SKM-1 (cell line): ENCODE measurements at regions not wholly inside any gene's neighbourhood (a gene's known extent, or its start where the extent isn't known, plus 50 kb on each side); places are given as distances from the start of the nearest gene placed in this dataset.
"Not testable (repeated sequence)": the region's sequence is repeated elsewhere in the genome, so short reads cannot be mapped to it uniquely, and the experiment has no call there.

Experiments used
- DNase-seq: peaks from one replicate; lab custom pipeline; 2025; ENCODE audit not compliant: unreplicated experiment; lab: John Stamatoyannopoulos, UW

GRCh38 chr12:68984796-68985573 is 52.0 kb upstream of the CPM start:
- DNase-seq: no peak

DNA sequence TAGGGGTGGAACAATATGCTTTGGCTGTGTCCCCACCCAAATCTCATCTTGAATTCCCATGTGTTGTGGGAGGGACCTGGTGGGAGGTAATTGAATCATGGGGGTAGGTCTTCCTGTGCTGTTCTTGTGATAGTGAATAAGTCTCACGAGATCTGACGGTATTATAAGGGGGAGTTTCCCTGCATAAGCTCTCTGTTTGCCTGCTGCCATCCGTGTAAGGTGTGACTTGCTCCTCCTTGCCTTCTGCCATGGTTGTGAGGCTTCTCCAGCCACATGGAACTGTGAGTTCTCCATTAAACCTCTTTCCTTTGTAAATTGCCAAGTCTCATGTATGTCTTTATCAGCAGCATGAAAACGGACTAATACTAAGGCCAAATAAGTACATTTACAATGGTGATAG is 64.6 kb upstream of the CPM start:
- DNase-seq: not testable (repeated sequence)

- no peak for DNase-seq
Measured at GRCh38 chr12:68998041-68998440, 65.1 kb upstream of the CPM start.

DNA sequence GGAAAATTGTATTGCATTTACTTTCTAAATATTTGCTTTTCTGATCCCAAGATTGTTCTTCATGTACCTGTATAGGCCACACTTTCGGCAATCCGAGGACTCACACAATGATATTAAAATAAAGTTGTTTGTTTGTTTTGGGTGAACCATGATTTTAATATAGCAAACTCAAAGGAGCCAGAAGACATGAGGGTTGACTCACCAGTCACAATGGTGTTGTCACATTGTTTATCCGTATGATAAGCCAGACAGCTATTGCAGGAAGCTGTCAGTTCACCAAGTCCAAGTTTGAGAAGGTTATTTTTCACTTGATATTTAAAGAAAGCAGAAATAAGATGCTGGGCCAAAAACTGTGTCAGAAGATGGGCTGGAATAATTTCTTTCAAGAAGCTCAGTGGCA is 67.1 kb upstream of the CPM start:
- DNase-seq: no peak

GRCh38 chr12:69000540-69001243 is 67.7 kb upstream of the CPM start:
- DNase-seq: no peak

- no peak for DNase-seq
Measured at GRCh38 chr12:69001251-69001650, 68.3 kb upstream of the CPM start.

DNA sequence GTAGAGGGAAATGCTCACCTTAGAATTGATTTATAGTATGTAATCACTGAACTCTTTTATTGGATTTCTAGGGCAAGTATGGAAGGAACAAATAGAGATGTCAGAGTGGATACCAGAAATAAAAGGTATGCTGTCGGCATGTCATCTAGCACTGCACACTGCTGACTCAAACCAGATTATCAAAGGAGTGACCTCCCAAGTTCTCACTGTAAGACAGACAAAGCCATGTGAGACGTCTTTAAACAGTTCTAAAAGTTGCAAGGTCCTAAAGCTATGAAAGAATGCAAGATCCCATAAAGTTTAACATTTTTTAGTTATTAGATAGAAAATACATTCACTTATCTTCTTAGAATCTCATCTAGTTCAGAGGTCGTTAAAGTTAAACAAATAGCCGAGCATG is 70.0 kb upstream of the CPM start:
- no peak for DNase-seq

DNA sequence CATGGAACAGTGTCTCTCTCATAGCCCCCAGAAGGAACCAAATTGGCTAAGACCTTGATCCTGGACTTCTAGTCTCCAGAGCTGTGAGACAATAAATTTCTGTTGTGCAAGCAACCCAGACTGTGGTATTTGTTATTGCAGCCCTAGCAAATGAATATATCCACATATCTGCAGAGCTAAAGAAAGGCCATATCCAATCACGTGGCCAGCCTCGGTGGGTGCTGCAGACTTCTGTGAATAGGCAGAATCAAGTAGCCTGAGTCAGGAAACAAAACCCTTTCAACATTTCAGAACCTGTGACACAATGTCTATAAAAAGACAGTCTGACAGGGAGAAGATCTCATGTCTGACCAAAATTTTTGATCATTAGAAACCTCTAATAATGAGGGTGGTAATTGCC is 71.0 kb upstream of the CPM start:
- DNase-seq: no peak

DNA sequence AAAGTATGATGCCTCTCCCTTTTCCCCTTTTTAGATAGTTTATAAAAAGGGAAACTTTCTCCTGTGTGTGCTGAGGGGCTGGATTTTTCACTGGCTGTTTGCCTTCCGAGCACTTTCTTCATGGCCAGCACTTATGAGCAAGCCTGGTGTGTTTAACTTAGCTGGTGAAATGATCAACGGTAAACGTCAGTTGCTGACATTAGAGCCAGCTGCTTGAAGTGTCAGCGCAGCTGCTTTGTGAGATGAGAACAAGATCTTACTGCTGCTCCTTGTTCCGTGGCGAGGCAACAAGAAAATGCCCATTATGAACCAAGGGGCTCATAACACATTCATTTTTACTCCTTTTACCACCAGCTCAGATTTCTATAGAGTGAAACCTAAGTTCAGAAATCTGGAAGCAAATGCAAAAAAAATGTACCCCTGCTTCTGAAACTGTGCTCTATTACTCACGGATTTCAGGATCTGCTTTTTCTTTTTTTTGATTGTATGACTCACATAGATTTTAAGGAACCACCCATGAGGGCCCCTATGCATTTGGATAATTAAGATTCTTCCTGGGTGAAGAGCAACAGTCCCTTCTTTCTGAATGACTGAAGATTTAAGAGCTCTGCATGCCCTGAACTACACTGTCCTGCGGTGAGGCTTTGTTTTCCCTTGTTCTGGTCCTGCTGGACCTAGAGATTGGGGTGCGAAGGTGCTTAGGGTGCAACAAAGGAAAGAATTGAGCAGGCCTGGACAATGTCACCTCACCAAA is 74.3 kb upstream of the CPM start:
- no peak for DNase-seq

DNA sequence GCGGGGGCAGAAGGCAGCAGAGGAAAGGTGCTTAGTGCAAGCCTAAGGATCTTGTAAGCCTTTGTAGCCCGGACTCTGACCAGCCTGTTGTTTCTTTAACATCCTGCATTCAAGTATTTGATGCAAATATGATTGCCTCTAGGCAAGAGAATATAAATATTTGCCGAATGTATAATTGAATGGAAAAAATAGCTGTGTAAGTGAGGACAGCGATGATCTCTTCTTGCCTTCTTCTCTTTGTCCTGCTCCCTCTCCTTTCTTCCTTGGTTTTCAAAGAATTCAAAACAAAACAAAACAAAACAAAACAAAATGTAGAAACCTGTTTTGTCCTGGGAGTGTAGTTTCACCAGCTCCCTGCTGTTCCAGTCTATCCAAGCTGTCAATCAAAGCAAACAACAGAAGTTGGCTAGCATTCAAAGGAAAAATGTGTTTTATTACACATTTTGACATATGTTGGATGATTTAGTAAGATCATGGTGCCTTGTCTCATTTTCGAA is 74.9 kb upstream of the CPM start:
- no peak for DNase-seq

DNA sequence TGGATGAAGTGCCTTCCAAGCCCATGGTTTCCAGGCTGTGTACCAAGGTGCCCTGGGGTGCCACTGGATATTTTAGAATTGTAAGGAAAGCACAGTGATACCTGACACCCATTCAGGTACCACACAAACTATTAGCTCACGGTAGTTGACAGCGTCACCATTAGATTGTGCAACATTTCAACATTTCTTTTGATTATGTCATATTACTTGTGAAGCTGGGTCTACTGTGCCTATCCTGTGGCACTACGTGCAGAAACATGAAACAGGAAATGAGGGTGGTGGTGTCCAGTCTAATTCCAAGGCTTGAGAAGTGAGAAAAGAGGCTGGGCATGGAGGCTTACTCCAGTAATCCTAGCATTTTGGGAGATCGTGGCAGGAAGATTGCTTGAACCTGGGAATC is 75.5 kb upstream of the CPM start:
- DNase-seq: no peak

DNA sequence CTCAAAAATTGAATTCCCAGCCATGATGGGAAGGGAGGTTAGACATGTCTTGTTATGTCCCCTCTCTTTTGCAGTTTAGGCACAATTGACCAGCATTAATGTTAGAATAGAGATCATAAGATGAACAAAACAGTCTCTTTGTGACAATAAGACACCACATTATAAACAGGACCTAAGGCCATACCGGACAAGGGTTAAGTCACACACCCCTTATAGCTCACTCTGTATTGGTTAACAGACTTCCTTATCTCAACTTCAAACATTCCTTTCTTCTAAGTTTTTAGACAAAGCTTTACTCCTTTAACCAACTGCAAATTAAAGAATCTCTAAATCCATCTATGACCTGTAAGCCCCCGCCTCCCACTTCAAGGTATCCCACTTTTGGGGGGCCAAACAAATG is 81.1 kb upstream of the CPM start:
- DNase-seq: no peak

DNA sequence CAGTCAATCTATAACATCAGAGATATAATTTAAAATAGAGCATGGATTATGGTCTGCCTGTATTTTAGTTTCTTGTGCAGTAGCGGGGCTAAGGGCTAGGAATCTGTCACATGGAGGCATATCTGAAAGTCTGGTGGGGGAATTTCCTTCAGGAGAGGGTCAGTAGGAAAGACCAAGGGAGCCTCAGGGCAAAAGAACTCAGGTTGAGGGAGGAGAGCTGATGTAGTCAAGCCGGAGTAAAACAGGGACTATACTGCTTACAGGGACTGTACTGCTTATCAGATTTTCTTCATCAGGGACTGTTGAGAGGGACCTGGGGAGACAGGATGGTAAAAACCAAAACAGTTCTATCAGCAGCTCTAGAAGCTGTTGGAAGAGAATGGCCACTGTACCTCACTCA is 82.0 kb upstream of the CPM start:
- no peak for DNase-seq

DNA sequence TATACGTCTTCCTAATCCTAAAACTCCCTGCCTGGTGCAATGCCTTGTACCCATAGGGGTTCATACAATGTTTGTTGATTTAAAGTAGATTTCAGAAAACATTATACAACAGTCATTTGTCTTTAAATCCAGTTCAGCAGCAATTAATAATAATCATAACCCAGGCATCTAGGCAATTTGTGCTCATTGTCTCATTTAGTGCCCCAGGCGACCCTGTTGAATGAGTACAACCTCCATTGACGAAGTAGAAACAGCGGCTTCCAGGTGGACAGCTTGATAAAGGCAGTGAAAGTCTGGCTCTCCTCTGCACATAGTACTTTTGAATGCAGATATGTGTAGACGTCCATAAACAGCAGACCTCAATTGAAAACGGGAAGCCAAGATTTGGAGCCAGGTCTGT is 82.9 kb upstream of the CPM start:
- no peak for DNase-seq

GRCh38 chr12:69019082-69019481 is 86.1 kb upstream of the CPM start:
- no peak for DNase-seq

DNA sequence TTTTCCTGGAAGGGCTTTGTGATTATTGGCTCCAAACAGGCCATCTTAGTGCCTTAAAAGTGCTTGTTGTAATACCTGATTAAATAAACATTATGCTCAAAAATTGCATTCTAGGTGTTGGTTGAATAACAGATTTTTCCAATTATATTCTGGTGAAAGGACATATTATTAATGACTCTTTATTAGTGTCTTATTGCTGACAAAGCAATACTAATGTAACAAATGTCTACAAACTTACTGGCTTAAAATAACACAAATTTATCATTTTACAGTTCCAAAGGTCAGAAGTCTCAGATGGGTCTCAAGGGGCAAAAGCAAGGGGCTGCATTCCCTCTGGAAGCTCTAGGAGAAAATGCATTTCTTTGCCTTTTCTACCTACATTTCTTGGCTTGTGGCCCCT is 86.9 kb upstream of the CPM start:
- DNase-seq: no peak

- DNase-seq: no peak
Measured at GRCh38 chr12:69022674-69023073, 89.7 kb upstream of the CPM start.

DNA sequence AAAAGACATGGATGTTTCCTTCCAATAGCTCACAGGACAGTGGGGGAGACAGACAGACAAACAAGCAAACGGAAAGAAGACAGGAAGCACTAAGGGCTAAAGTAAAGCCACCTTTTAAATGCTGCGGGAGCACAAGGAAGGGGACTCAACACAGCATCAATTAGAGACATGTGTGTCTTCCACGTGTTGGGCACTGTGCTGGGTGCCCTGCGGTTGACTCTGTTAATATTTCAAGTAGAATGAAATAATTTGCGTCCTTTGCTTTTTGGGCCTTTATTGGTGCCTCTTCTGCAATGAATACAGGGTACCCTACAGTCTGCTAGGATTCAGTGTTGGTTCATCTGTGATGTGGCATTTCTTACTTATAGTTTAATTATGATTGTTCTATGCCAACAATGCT is 90.9 kb upstream of the CPM start:
- no peak for DNase-seq

DNA sequence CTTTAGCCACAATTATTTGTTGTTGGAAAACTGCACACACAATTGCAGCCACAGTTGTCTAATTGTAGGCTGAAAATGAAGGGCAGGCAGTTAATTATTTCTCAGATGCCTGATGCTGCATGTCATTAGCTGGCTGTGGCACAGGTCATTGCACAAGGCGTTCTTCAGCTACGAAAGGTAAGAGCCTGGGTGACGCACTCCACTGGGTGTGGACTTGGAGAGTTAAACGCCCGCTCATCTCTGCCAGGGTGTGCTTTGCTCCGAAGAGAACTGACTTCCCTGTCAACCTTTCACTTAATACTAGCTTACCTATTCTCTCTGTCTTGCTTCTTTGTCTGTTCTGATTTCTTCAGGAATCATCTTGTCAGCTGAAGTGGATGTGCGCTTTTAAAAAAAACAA is 91.4 kb upstream of the CPM start:
- DNase-seq: no peak

DNA sequence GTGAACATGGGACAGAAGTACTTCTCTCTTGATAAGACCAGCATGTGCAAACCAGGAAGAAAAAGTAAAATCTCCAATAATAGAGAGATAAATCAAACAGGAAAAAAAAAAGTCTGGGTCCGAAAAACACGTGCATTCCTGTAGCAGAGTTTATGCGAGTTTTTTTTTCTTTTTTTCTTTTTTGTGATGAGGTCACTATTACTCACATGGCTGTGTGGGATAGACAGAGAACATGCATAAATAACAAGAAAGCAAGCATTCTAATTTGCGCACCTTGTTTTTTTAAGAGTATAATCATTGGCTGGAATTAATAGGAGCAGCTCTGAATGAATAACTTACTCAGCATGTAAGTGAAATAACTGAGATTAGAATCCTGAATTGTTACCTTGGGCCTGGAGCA is 91.9 kb upstream of the CPM start:
- no peak for DNase-seq

GRCh38 chr12:69026336-69026735 is 93.4 kb upstream of the CPM start:
- no peak for DNase-seq

DNA sequence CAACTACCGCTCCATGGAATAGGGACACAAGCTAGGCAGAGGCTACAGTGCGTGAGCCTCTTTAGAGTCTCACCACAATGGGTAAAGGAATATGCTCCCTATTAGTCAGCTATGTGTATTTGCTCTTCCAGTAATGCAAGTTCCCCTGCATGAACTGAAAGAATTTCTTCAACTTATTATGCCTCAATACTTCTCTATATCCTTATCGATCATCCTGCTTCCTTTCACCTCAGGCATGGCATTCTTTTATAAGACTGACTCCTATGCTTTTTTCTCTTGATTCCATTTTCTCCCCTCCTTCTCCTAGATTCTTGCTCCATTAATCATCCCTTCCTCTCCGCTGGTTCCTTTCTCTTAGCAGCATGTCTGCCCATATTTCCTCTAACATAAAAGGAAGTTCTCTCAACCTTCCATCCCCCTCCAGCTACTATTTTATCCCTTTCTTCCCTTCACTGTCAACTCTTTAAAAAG is 94.5 kb upstream of the CPM start:
- no peak for DNase-seq
